Loucy (cell line): ENCODE measurements at regions not wholly inside any gene's neighbourhood (a gene's known extent, or its start where the extent isn't known, plus 50 kb on each side); places are given as distances from the start of the nearest gene placed in this dataset.

Source experiments
- CTCF ChIP-seq: fragments of 200-600 bp; sonication (generic); conservative IDR thresholded peaks from 2 replicates; pipeline ENCODE4 v1.5.1; 2014; ENCODE audit warnings: mild to moderate bottlenecking, antibody characterized with exemption, low read length
- EZH2phosphoT487 ChIP-seq: fragments of 200-600 bp; IDR thresholded peaks from 2 replicates; pipeline ENCODE4 v1.6.1; 2018; ENCODE audit warnings: antibody characterized with exemption, mild to moderate bottlenecking, moderate library complexity, borderline replicate concordance

DNA sequence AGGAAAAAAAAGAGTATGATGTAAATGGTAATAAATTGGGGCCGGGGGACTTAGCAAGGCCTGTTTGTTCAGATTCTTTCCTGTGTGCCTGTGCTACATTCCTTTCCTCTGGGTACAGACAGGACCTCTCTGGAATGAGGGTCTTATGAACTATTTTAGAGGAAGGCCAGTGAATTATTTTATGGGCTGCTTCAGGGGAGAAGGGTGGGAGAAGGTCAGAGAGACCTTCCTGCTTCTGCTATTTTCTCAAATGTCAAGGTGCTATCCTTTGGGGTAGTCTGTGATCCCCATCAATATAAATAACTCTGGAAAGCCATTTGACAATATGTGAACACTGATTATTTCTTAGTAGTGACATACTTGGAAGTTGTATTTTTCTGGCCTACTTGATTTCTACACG is 426.5 kb downstream of the SH2D4B start:
- TF ChIP-seq CTCF: no peak
- TF ChIP-seq EZH2phosphoT487: no peak
